HepG2 (cell line): ENCODE measurements at regions not wholly inside any gene's neighbourhood (a gene's known extent, or its start where the extent isn't known, plus 50 kb on each side); places are given as distances from the start of the nearest gene placed in this dataset.
"Not testable (repeated sequence)": the region's sequence is repeated elsewhere in the genome, so short reads cannot be mapped to it uniquely, and the experiment has no call there.

Source experiments
- ATAC-seq: fragments of 200-7000 bp; cut with Tn5 transposase; 3 replicates; pipeline ENCODE4 v1.9.1; 2020; ENCODE audit warnings: mild to moderate bottlenecking, moderate library complexity
- BruUV-seq: library from RNA; stranded (reverse); fragments of 400-500 nt; replicated peaks from 2 replicates; lab custom pipeline; 2021; lab: Mats Ljungman, UMichigan
- CTCF ChIA-PET: fragments of 300-600 bp; formaldehyde crosslinking; extraction: SDS; loops from one replicate; lab custom pipeline; 2021; ENCODE audit warnings: low total read pairs, inconsistent platforms, low intra/inter-chr PET ratio; lab: Yijun Ruan, JAX
- POLR2A ChIA-PET: fragments of 350-600 bp; sonication (Branson Sonifier 250); formaldehyde crosslinking; loops from one replicate; lab custom pipeline; 2020; ENCODE audit warnings: antibody characterized with exemption, inconsistent platforms; lab: Yijun Ruan, JAX
- DNase-seq: peaks from one replicate; pipeline ENCODE4 v3.0.0-alpha.2; 2015; ENCODE audit warnings: low spot score
- FAIRE-seq: peaks from 3 replicates; lab custom pipeline; 2011; peaks lifted over from hg19 to GRCh38; lab: Jason Lieb, UNC
- H2AFZ ChIP-seq: one replicate; pipeline ENCODE4 v1.6.1; 2011; ENCODE audit warnings: low read length, inconsistent platforms
- H3K27ac ChIP-seq: fragments of 300-600 bp; 3 replicates; pipeline ENCODE4 v1.8.0; 2011; ENCODE audit warnings: mixed run types, mild to moderate bottlenecking, mixed read lengths, low read length, inconsistent platforms; ENCODE audit not compliant: insufficient read depth; ENCODE audit errors: extremely low read length
- H3K27me3 ChIP-seq, 2 experiments: fragments of 200-600 bp in 1 of 2; 2 replicates in 1 of 2; 3 replicates in 1 of 2; pipeline versions ENCODE4 v1.6.0 to v1.8.0; 2011; ENCODE audit warnings: low read length in 2 of 2, mild to moderate bottlenecking in 2 of 2, moderate library complexity in 2 of 2, inconsistent platforms in 1 of 2; ENCODE audit not compliant: insufficient read depth in 2 of 2, control insufficient read depth in 1 of 2
- H3K36me3 ChIP-seq, 2 experiments: fragments of 200-600 bp in 1 of 2; replicated peaks in 1 of 2; 2 replicates in 1 of 2; 3 replicates in 1 of 2; pipeline versions ENCODE4 v1.5.1 to v1.8.0; 2011; ENCODE audit warnings: low read length in 2 of 2, inconsistent platforms in 1 of 2; ENCODE audit not compliant: insufficient read depth in 2 of 2, control insufficient read depth in 1 of 2
- H3K4me1 ChIP-seq: 2 replicates; pipeline ENCODE4 v1.5.1; 2012; ENCODE audit warnings: low read length, inconsistent platforms; ENCODE audit not compliant: insufficient read depth
- H3K4me2 ChIP-seq: 2 replicates; pipeline ENCODE4 v1.6.0; 2011; ENCODE audit warnings: low read depth, low read length, inconsistent platforms
- H3K4me3 ChIP-seq, 3 experiments: fragments of 200-600 bp in 1 of 3; sonication (generic), shearing (Covaris generic) in 1 of 3; replicated peaks in 1 of 3; 2 replicates each; pipeline ENCODE4 v1.5.1; 2011 to 2016; ENCODE audit warnings: low read length in 3 of 3, inconsistent platforms in 2 of 3, low read depth in 2 of 3, mild to moderate bottlenecking in 2 of 3, control low read depth in 1 of 3, mixed read lengths in 1 of 3; ENCODE audit not compliant: insufficient read depth in 1 of 3
- H3K79me2 ChIP-seq: one replicate; pipeline ENCODE4 v1.6.1; 2011; ENCODE audit warnings: low read length, inconsistent platforms; ENCODE audit not compliant: insufficient read depth
- H3K9ac ChIP-seq: 2 replicates; pipeline ENCODE4 v1.6.0; 2011; ENCODE audit warnings: mild to moderate bottlenecking, low read depth, low read length, inconsistent platforms; ENCODE audit not compliant: insufficient read depth
- H3K9me3 ChIP-seq: 2 replicates; pipeline ENCODE4 v1.5.1; 2012; ENCODE audit warnings: mild to moderate bottlenecking, low read length
- H4K20me1 ChIP-seq: 2 replicates; pipeline ENCODE4 v1.6.0; 2011; ENCODE audit warnings: inconsistent platforms, mild to moderate bottlenecking, low read length, moderate library complexity; ENCODE audit not compliant: insufficient read depth
- ATF7 ChIP-seq, 2 experiments: fragments of 450-650 bp in 1 of 2; sonication (generic) in 1 of 2; formaldehyde crosslinking in 1 of 2; IDR thresholded peaks; 2 replicates each; pipeline versions ENCODE4 v1.4.0 to v1.6.1; 2016 to 2020; ENCODE audit warnings: antibody characterized with exemption in 1 of 2, mild to moderate bottlenecking in 1 of 2, missing genetic modification reagents in 1 of 2
- KLF16 ChIP-seq, 2 experiments: sonication (generic) in 1 of 2; formaldehyde crosslinking in 1 of 2; IDR thresholded peaks; 2 replicates each; pipeline versions ENCODE4 v1.6.1 to v1.8.0; 2016 to 2023; ENCODE audit warnings: missing genetic modification reagents in 2 of 2, missing compliant biosample characterization in 1 of 2
- MAFK ChIP-seq, 2 experiments: IDR thresholded peaks in 1 of 2; conservative IDR thresholded peaks in 1 of 2; 2 replicates each; pipeline ENCODE4 v1.6.1; 2011; ENCODE audit warnings: improper control_type of control experiment in 2 of 2, low read length in 2 of 2
- PITX1 ChIP-seq: sonication (generic); formaldehyde crosslinking; IDR thresholded peaks from 2 replicates; pipeline ENCODE4 v1.5.1; 2020; ENCODE audit warnings: mild to moderate bottlenecking, missing genetic modification reagents
- RORA ChIP-seq: sonication (generic); formaldehyde crosslinking; IDR thresholded peaks from 2 replicates; pipeline ENCODE4 v1.5.0; 2020; ENCODE audit warnings: mild to moderate bottlenecking, missing genetic modification reagents, moderate library complexity
- THAP7 ChIP-seq: sonication (generic); formaldehyde crosslinking; IDR thresholded peaks from 2 replicates; pipeline ENCODE4 v1.8.1; 2023; ENCODE audit warnings: mild to moderate bottlenecking, missing genetic modification reagents
- ZFP90 ChIP-seq: sonication (generic); formaldehyde crosslinking; IDR thresholded peaks from 2 replicates; pipeline ENCODE4 v1.8.0; 2022; ENCODE audit warnings: missing genetic modification reagents, mild to moderate bottlenecking, inconsistent platforms, borderline replicate concordance
- ZNF138 ChIP-seq: sonication (generic); formaldehyde crosslinking; IDR thresholded peaks from 2 replicates; pipeline ENCODE4 v1.5.0; 2020; ENCODE audit warnings: mild to moderate bottlenecking, low read depth, missing genetic modification reagents
- ZNF33A ChIP-seq: sonication (generic); formaldehyde crosslinking; IDR thresholded peaks from 2 replicates; pipeline ENCODE4 v1.5.1; 2020; ENCODE audit warnings: missing genetic modification reagents, mild to moderate bottlenecking, moderate library complexity, borderline replicate concordance
- ZSCAN22 ChIP-seq: sonication (generic); formaldehyde crosslinking; IDR thresholded peaks from 2 replicates; pipeline ENCODE4 v1.4.0; 2020; ENCODE audit warnings: mild to moderate bottlenecking, missing genetic modification reagents
- ZSCAN30 ChIP-seq: sonication (generic); formaldehyde crosslinking; IDR thresholded peaks from 2 replicates; pipeline ENCODE4 v1.5.0; 2020; ENCODE audit warnings: mild to moderate bottlenecking, missing genetic modification reagents
- WGBS: methylation state at CpG from one replicate; pipeline ENCODE4 v1.1.6; 2017; ENCODE audit warnings: low lambda C conversion rate; 5-methylcytosine and 5-hydroxymethylcytosine counted together
- in situ Hi-C: cut with HindIII; loops from 2 replicates; pipeline ENCODE4 v1.10.0; 2017; ENCODE audit warnings: low pct_unique_long_range_greater_than_20kb; ENCODE audit not compliant: extremely low pct_ligation_motif_present
- intact Hi-C: fragments of 100-400 bp; cut with micrococcal nuclease; formaldehyde crosslinking; loops from one replicate; pipeline ENCODE4 v1.10.0; 2022; ENCODE audit not compliant: unreplicated experiment
- TF ChIP-seq, protein P1 (sequence below): sonication (generic); formaldehyde crosslinking; IDR thresholded peaks from 2 replicates; pipeline ENCODE4 v1.5.0; 2020; ENCODE audit warnings: missing genetic modification reagents
- TF ChIP-seq, protein P2 (sequence below): sonication (generic); formaldehyde crosslinking; IDR thresholded peaks from 2 replicates; pipeline ENCODE4 v1.4.0; 2020; ENCODE audit warnings: mild to moderate bottlenecking, missing genetic modification reagents

DNA sequence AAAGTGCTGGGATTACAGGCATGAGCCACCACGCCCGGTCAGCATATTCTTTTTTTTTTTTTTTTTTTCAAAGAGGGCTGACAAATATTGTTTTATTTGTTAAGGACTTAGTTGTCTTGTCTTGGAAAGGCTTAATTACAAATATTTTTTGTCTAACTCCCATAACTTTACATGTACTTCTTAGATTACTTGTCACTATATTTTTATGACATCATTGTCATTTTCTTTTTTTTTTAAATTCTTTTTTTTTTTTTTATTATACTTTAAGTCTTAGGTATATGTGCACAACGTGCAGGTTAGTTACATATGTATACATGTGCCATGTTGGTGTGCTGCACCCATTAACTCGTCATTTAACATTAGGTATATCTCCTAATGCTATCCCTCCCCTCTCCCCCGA is 162.5 kb downstream of the DISP1 start:
- H3K9me3 ChIP-seq; H3K4me3 ChIP-seq; DNase-seq; FAIRE-seq; BruUV-seq; H4K20me1 ChIP-seq; ATAC-seq; H2AFZ ChIP-seq; intact Hi-C loops; H3K79me2 ChIP-seq; H3K27ac ChIP-seq; H3K4me1 ChIP-seq; H3K36me3 ChIP-seq; H3K4me2 ChIP-seq; POLR2A ChIA-PET; CTCF ChIA-PET; H3K9ac ChIP-seq; H3K27me3 ChIP-seq; in situ Hi-C loops; TF ChIP-seq ATF7 (CRISPR knock-in tag; IDR thresholded peaks at IDR 0.05): not testable (repeated sequence)
- TF ChIP-seq MAFK (conservative IDR thresholded peaks at IDR 0.05 in 1 of 2, IDR thresholded peaks at IDR 0.05 in 1 of 2; ENCODE audit: low read length in 2 of 2): peak; percentile 3 to 40; a peak in 2 of 4 replicates
- TF ChIP-seq ATF7 (IDR thresholded peaks at IDR 0.05): peak; percentile 80
- 94% methylated on average over 5 of the region's 5 CpGs for WGBS

- H3K27ac ChIP-seq: no peak overlapping the region
- H3K4me3 ChIP-seq: no peak overlapping the region
- POLR2A ChIA-PET: no interaction called here
- ATAC-seq (no peak), DNase-seq (no peak), FAIRE-seq (no peak)
- no peaks in the 10 kb centered on the region for H4K20me1 ChIP-seq
- no peaks in the 10 kb centered on the region for H3K4me1 ChIP-seq
- no peak overlapping the region for H3K9ac ChIP-seq
- no peaks in the 10 kb centered on the region for H3K9me3 ChIP-seq
- BruUV-seq: no TSS peak
- WGBS: 92% methylated on average over 5 of the region's 5 CpGs
- in situ Hi-C loops: no loop called here
- TF ChIP-seq ZSCAN30 (CRISPR knock-in tag) (no peak), ZSCAN22 (CRISPR knock-in tag) (no peak), ZNF138 (no peak), ZFP90 (CRISPR knock-in tag) (no peak), KLF16 (CRISPR knock-in tag; IDR thresholded peaks at IDR 0.05) (no peak), PITX1 (CRISPR knock-in tag) (no peak), THAP7 (CRISPR knock-in tag) (no peak), RORA (no peak), ZNF33A (no peak)
- TF ChIP-seq, protein P1, sequence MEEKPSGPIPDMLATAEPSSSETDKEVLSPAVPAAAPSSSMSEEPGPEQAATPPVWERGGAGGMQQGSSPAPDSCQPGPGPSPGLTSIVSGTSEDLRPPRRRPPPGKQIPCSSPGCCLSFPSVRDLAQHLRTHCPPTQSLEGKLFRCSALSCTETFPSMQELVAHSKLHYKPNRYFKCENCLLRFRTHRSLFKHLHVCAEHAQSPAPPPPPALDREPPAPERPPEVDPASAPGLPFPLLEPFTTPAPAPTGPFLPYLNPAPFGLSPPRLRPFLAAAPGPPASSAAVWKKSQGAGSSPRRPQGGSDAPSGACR: no peak
- TF ChIP-seq, protein P2, sequence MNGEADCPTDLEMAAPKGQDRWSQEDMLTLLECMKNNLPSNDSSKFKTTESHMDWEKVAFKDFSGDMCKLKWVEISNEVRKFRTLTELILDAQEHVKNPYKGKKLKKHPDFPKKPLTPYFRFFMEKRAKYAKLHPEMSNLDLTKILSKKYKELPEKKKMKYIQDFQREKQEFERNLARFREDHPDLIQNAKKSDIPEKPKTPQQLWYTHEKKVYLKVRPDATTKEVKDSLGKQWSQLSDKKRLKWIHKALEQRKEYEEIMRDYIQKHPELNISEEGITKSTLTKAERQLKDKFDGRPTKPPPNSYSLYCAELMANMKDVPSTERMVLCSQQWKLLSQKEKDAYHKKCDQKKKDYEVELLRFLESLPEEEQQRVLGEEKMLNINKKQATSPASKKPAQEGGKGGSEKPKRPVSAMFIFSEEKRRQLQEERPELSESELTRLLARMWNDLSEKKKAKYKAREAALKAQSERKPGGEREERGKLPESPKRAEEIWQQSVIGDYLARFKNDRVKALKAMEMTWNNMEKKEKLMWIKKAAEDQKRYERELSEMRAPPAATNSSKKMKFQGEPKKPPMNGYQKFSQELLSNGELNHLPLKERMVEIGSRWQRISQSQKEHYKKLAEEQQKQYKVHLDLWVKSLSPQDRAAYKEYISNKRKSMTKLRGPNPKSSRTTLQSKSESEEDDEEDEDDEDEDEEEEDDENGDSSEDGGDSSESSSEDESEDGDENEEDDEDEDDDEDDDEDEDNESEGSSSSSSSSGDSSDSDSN (CRISPR knock-in tag): no peak
- H3K27me3 ChIP-seq: no peaks in the 10 kb centered on the region
- no peaks in the 10 kb centered on the region for H3K36me3 ChIP-seq
- H2AFZ ChIP-seq: no peak overlapping the region
- CTCF ChIA-PET: no interaction called here
- H3K4me2 ChIP-seq: no peak overlapping the region
- intact Hi-C loops: no loop called here
- H3K79me2 ChIP-seq: no peaks in the 10 kb centered on the region
These were observed 163.5 kb downstream of the TLR5 start for GRCh38 chr1:222979561-222979960.
